GM23248 (cell line): ENCODE measurements at regions not wholly inside any gene's neighbourhood (a gene's known extent, or its start where the extent isn't known, plus 50 kb on each side); places are given as distances from the start of the nearest gene placed in this dataset.

ENCODE experiments used
- DNase-seq: peaks from one replicate; pipeline ENCODE4 v3.0.0-alpha.2; 2015
- H2AFZ ChIP-seq: fragments of 200-600 bp; sonication (generic); 2 replicates; pipeline ENCODE4 v1.6.1; 2016; ENCODE audit warnings: antibody characterized with exemption
- H3F3A ChIP-seq: fragments of 200-600 bp; sonication (generic); 2 replicates; pipeline ENCODE4 v1.6.1; 2016; ENCODE audit warnings: mild to moderate bottlenecking, antibody characterized with exemption, mixed run types; ENCODE audit not compliant: insufficient read depth
- H3K27ac ChIP-seq: fragments of 200-600 bp; sonication (generic); 2 replicates; pipeline ENCODE4 v1.5.1; 2016; ENCODE audit warnings: mild to moderate bottlenecking
- H3K27me3 ChIP-seq: fragments of 200-600 bp; sonication (generic); replicated peaks from 2 replicates; pipeline ENCODE4 v1.6.1; 2016; ENCODE audit warnings: mild to moderate bottlenecking; ENCODE audit not compliant: insufficient read depth
- H3K36me3 ChIP-seq: fragments of 200-600 bp; sonication (generic); 2 replicates; pipeline ENCODE4 v1.6.1; 2016; ENCODE audit warnings: low read depth, mild to moderate bottlenecking
- H3K4me1 ChIP-seq: fragments of 200-600 bp; sonication (generic); 2 replicates; pipeline ENCODE4 v1.6.1; 2016; ENCODE audit warnings: mild to moderate bottlenecking; ENCODE audit not compliant: insufficient read depth
- H3K4me2 ChIP-seq: fragments of 200-600 bp; sonication (generic); one replicate; pipeline ENCODE4 v1.6.1; 2016; ENCODE audit warnings: mild to moderate bottlenecking; ENCODE audit not compliant: unreplicated experiment
- H3K4me3 ChIP-seq: fragments of 200-600 bp; sonication (generic); 2 replicates; pipeline ENCODE4 v1.5.1; 2016; ENCODE audit warnings: mild to moderate bottlenecking
- H3K79me2 ChIP-seq: fragments of 200-600 bp; sonication (generic); 2 replicates; pipeline ENCODE4 v1.6.1; 2016; ENCODE audit warnings: mild to moderate bottlenecking; ENCODE audit not compliant: insufficient read depth
- H3K9ac ChIP-seq: fragments of 200-600 bp; sonication (generic); 2 replicates; pipeline ENCODE4 v1.6.1; 2016; ENCODE audit warnings: mild to moderate bottlenecking
- H3K9me2 ChIP-seq: fragments of 200-600 bp; sonication (generic); 2 replicates; pipeline ENCODE4 v1.6.1; 2016; ENCODE audit warnings: mixed run types, mild to moderate bottlenecking, moderate library complexity; ENCODE audit not compliant: insufficient read depth
- H3K9me3 ChIP-seq: fragments of 200-600 bp; sonication (generic); one replicate; pipeline ENCODE4 v1.6.1; 2017; ENCODE audit warnings: low read depth
- H4K20me1 ChIP-seq: fragments of 200-600 bp; sonication (generic); 2 replicates; pipeline ENCODE4 v1.6.0; 2016; ENCODE audit not compliant: insufficient read depth
- EZH2 ChIP-seq: fragments of 200-600 bp; sonication (generic); IDR thresholded peaks from 2 replicates; pipeline ENCODE4 v1.6.1; 2018; ENCODE audit warnings: antibody characterized with exemption, mild to moderate bottlenecking; ENCODE audit not compliant: insufficient read depth, poor library complexity, severe bottlenecking
- EZH2phosphoT487 ChIP-seq: fragments of 200-600 bp; sonication (generic); IDR thresholded peaks from 2 replicates; pipeline ENCODE4 v1.6.1; 2018; ENCODE audit warnings: antibody characterized with exemption, moderate library complexity, mild to moderate bottlenecking, low read depth; ENCODE audit not compliant: insufficient read depth
- whole genome bisulfite sequencing, 2 experiments: methylation state at CpG; one replicate each; pipeline ENCODE4 v1.1.6; 2015 to 2017; ENCODE audit warnings: low lambda C conversion rate in 2 of 2, low coverage in 1 of 2; ENCODE audit errors: missing lambda C conversion rate in 2 of 2; 5-methylcytosine and 5-hydroxymethylcytosine counted together
- in situ Hi-C: fragments of 300-500 bp; cut with MboI; formaldehyde crosslinking; loops from 2 replicates; pipeline ENCODE4 v1.15.0; 2020

DNA sequence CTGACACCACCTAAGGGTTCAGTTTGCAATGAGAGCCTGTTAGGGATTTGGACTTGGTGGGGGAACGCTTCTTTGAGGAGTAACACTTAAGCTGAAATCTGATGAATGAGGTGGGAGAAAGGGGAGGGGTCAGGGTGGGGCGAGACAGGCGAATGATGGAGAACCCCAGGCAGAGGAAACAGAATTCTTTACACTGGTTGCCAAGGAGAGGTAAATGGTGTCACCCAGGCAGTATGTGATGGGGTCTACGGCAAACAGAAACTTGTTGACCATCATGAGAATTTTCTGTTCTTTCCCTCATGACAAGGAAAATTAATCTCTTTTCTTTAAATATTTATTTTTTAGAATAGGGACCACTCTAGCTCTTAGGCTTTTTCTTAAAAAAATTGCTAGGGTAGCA, 157.2 kb upstream of the MITF start:
- no peaks in the 10 kb centered on the region for H3K27me3 ChIP-seq
- H3K79me2 ChIP-seq: no peaks in the 10 kb centered on the region
- no peak overlapping the region for H3K27ac ChIP-seq
- in situ Hi-C loops: no loop called here
- H3K9me3 ChIP-seq: no peaks in the 10 kb centered on the region
- 36 to 39% methylated on average over 4 of the region's 4 CpGs for WGBS, 2 experiments
- H3K4me3 ChIP-seq: no peak overlapping the region
- no peaks in the 10 kb centered on the region for H3K36me3 ChIP-seq
- no peak overlapping the region for H3K4me2 ChIP-seq
- TF ChIP-seq EZH2phosphoT487: no peak
- TF ChIP-seq EZH2: no peak
- H4K20me1 ChIP-seq: no peaks in the 10 kb centered on the region
- no peaks in the 10 kb centered on the region for H3K9me2 ChIP-seq
- no peak overlapping the region for H2AFZ ChIP-seq
- no peaks in the 10 kb centered on the region for H3K4me1 ChIP-seq
- no peak overlapping the region for H3K9ac ChIP-seq
- H3F3A ChIP-seq: no peaks in the 10 kb centered on the region
- no peak for DNase-seq

DNA sequence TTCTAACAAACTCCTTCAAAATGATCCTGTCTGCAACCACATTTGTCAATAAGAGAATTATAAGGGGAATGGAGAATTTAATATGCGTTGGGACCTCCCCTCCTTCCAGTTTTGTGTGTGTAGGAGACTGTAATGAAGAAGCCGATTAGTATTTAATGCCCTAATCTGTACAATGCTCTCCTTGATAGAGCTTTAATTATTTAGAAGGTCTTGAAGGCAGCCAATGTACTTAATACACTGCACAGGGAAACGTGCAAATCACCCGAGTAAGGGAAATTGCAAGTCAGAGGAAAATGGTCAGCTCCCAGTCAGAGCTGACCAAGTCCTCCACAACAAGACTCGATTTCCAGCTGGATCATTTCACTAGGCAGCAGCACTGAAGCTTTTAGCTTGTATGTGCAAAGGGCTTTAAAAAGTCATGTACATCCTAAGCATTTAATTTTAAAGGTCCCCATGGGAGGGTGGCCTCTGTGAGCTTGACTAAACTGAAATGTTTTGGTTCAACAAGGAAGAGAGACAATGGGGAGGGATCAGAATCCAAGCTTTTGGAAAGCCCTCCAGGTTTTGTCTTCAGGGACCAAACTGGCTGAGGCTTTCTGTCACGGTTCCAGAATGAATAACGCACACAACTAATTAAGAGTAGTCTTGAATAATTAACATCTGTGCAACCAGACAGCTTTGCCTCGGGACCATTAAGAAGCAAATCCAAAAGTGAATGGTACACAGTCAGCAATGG, 159.8 kb upstream of the MITF start:
- no peaks in the 10 kb centered on the region for H4K20me1 ChIP-seq
- H3K4me2 ChIP-seq: no peak overlapping the region
- H3K9ac ChIP-seq: no peak overlapping the region
- H3K36me3 ChIP-seq: no peaks in the 10 kb centered on the region
- WGBS, 2 experiments: 11 to 15% methylated on average over 8 of the region's 8 CpGs
- no peak overlapping the region for H2AFZ ChIP-seq
- H3K9me2 ChIP-seq: no peaks in the 10 kb centered on the region
- H3K27ac ChIP-seq: no peak overlapping the region
- H3K79me2 ChIP-seq: no peaks in the 10 kb centered on the region
- H3K4me1 ChIP-seq: no peaks in the 10 kb centered on the region
- no peaks in the 10 kb centered on the region for H3K9me3 ChIP-seq
- H3K27me3 ChIP-seq: no peaks in the 10 kb centered on the region
- DNase-seq: no peak
- no peak for TF ChIP-seq EZH2phosphoT487
- H3F3A ChIP-seq: no peaks in the 10 kb centered on the region
- no peak overlapping the region for H3K4me3 ChIP-seq
- in situ Hi-C loops: no loop called here

DNA sequence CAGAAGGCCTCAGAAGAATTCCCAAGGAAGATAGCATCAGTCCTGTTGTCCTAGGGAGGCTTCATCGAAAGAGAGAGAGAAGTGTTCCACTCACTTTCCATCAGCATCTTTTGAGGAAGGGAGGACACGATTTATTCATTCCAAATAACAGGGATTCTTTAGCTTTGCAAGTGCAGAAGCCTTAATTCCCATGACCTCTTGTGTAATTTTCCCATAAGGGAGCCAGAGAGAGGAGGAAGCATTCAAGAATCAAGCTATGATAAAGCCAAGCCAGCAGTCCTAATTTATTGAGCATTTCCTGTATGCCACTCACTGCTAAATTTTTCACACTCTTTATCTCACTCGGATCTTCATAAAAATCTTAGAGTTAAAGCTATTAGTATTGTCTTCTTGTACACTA, 169.7 kb upstream of the MITF start:
- H3K4me2 ChIP-seq: no peak overlapping the region
- TF ChIP-seq EZH2phosphoT487 (no peak), EZH2 (no peak)
- no peaks in the 10 kb centered on the region for H4K20me1 ChIP-seq
- no peak overlapping the region for H2AFZ ChIP-seq
- in situ Hi-C loops: no loop called here
- no peak overlapping the region for H3K27ac ChIP-seq
- no peak overlapping the region for H3K9ac ChIP-seq
- no peaks in the 10 kb centered on the region for H3K4me1 ChIP-seq
- H3K4me3 ChIP-seq: no peak overlapping the region
- no peaks in the 10 kb centered on the region for H3K79me2 ChIP-seq
- no peaks in the 10 kb centered on the region for H3K9me3 ChIP-seq
- no peak for DNase-seq
- no peaks in the 10 kb centered on the region for H3K36me3 ChIP-seq
- H3F3A ChIP-seq: no peaks in the 10 kb centered on the region
- no peaks in the 10 kb centered on the region for H3K9me2 ChIP-seq
- WGBS, 2 experiments: 21 to 35% methylated on average over 3 of the region's 3 CpGs
- no peaks in the 10 kb centered on the region; the same call in 1 of the 2 replicates for H3K27me3 ChIP-seq

DNA sequence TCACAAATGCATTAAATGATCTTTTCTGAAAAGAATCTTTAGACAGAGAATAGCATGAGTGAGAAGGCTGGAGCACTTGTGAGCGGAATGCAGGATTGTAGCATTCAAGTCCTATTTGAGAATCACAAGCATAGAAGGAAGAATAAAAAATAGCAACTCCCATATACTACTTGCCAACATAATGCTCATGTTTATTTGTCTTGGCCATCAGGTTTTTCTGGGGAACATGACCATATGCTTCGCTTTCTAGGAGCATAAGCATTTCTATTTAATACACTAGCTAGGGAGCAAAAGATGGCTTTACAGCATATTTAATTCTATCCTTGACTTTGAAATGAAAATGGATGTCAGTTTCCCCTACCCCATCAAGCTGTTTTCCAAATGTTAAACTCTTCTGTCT, 170.3 kb upstream of the MITF start:
- no peaks in the 10 kb centered on the region for H3K9me3 ChIP-seq
- no peaks in the 10 kb centered on the region for H3F3A ChIP-seq
- no peaks in the 10 kb centered on the region for H3K36me3 ChIP-seq
- H3K9ac ChIP-seq: no peak overlapping the region
- no peaks in the 10 kb centered on the region for H4K20me1 ChIP-seq
- H3K27me3 ChIP-seq: no peaks in the 10 kb centered on the region; the same call in 1 of the 2 replicates
- H3K4me3 ChIP-seq: no peak overlapping the region
- H3K4me1 ChIP-seq: no peaks in the 10 kb centered on the region
- H3K27ac ChIP-seq: no peak overlapping the region
- 42 to 47% methylated on average over 2 of the region's 2 CpGs for WGBS, 2 experiments
- no peaks in the 10 kb centered on the region for H3K79me2 ChIP-seq
- in situ Hi-C loops: no loop called here
- H3K4me2 ChIP-seq: no peak overlapping the region
- H3K9me2 ChIP-seq: no peaks in the 10 kb centered on the region
- no peak overlapping the region for H2AFZ ChIP-seq
- DNase-seq: peak; percentile 1
- TF ChIP-seq EZH2: no peak

- H3K27ac ChIP-seq: no peak overlapping the region
- H4K20me1 ChIP-seq: no peaks in the 10 kb centered on the region
- no peaks in the 10 kb centered on the region; the same call in 1 of the 2 replicates for H3K27me3 ChIP-seq
- no peak overlapping the region for H3K4me2 ChIP-seq
- DNase-seq: peak; percentile 37
- WGBS, 2 experiments: 20 to 31% methylated on average over 2 of the region's 2 CpGs
- TF ChIP-seq EZH2 (no peak), EZH2phosphoT487 (no peak)
- no peaks in the 10 kb centered on the region for H3F3A ChIP-seq
- no peaks in the 10 kb centered on the region for H3K4me1 ChIP-seq
- H3K36me3 ChIP-seq: no peaks in the 10 kb centered on the region
- in situ Hi-C loops: no loop called here
- no peaks in the 10 kb centered on the region for H3K9me3 ChIP-seq
- no peak overlapping the region for H3K4me3 ChIP-seq
- H3K9me2 ChIP-seq: no peaks in the 10 kb centered on the region
- H3K9ac ChIP-seq: no peak overlapping the region
- no peak overlapping the region for H2AFZ ChIP-seq
- no peaks in the 10 kb centered on the region for H3K79me2 ChIP-seq
These were observed 170.8 kb upstream of the MITF start for GRCh38 chr3:69568458-69568857.
